GM10248 (cell line): ENCODE measurements at regions not wholly inside any gene's neighbourhood (a gene's known extent, or its start where the extent isn't known, plus 50 kb on each side); places are given as distances from the start of the nearest gene placed in this dataset.

ENCODE experiments used
- CTCF ChIA-PET: fragments of 300-600 bp; sonication (Branson Sonifier 250); formaldehyde crosslinking; extraction: SDS; loops from one replicate; lab custom pipeline; 2021; ENCODE audit warnings: antibody characterized with exemption; lab: Yijun Ruan, JAX
- POLR2A ChIA-PET: fragments of 350-650 bp; sonication (Branson Sonifier 250); formaldehyde crosslinking; extraction: SDS; loops from one replicate; lab custom pipeline; 2020; ENCODE audit warnings: antibody characterized with exemption; lab: Yijun Ruan, JAX
- DNase-seq: peaks from one replicate; pipeline ENCODE4 v3.0.0; 2012; ENCODE audit errors: extremely low spot score
- CTCF ChIP-seq: IDR thresholded peaks from 2 replicates; pipeline ENCODE4 v1.5.1; 2012; ENCODE audit warnings: mild to moderate bottlenecking, low read depth; ENCODE audit errors: extremely low read depth, missing control alignments, control extremely low read depth

- ChIA-PET POLR2A (no interaction called here), CTCF (no interaction called here)
- no peak for TF ChIP-seq CTCF
- no peak for DNase-seq
Observed at GRCh38 chr15:46853600-46853999, 863.7 kb upstream of the SEMA6D start.

- ChIA-PET CTCF (no interaction called here), POLR2A (no interaction called here)
- DNase-seq = no peak
- no peak for TF ChIP-seq CTCF
Observed at GRCh38 chr15:46854564-46854963, 862.7 kb upstream of the SEMA6D start.

GRCh38 chr15:46855388-46855787, 861.9 kb upstream of the SEMA6D start:
- ChIA-PET CTCF (no interaction called here), POLR2A (no interaction called here)
- no peak for DNase-seq
- TF ChIP-seq CTCF = no peak

GRCh38 chr15:46856839-46857502, 860.3 kb upstream of the SEMA6D start:
- no peak for TF ChIP-seq CTCF
- ChIA-PET POLR2A (no interaction called here), CTCF (no interaction called here)
- no peak for DNase-seq

GRCh38 chr15:46858150-46858549, 859.2 kb upstream of the SEMA6D start:
- no peak for TF ChIP-seq CTCF
- ChIA-PET POLR2A (no interaction called here), CTCF (no interaction called here)
- DNase-seq = no peak

- ChIA-PET CTCF (no interaction called here), POLR2A (no interaction called here)
- no peak for DNase-seq
- no peak for TF ChIP-seq CTCF
Observed at GRCh38 chr15:46861796-46862195, 855.5 kb upstream of the SEMA6D start.
